Stimulated activated CD8-positive, alpha-beta memory T cell treated with anti-CD3 and anti-CD28 coated beads, Interleukin-4, amount 100 ng/mL, for 4 hours (primary cell): ENCODE measurements at regions not wholly inside any gene's neighbourhood (a gene's known extent, or its start where the extent isn't known, plus 50 kb on each side); places are given as distances from the start of the nearest gene placed in this dataset.

ENCODE experiments used
- DNase-seq, 2 donors: peaks; one replicate each; pipeline ENCODE4 v3.0.0-alpha.2; 2020; ENCODE audit warnings: low read depth in 2 of 2, low spot score in 1 of 2

DNA sequence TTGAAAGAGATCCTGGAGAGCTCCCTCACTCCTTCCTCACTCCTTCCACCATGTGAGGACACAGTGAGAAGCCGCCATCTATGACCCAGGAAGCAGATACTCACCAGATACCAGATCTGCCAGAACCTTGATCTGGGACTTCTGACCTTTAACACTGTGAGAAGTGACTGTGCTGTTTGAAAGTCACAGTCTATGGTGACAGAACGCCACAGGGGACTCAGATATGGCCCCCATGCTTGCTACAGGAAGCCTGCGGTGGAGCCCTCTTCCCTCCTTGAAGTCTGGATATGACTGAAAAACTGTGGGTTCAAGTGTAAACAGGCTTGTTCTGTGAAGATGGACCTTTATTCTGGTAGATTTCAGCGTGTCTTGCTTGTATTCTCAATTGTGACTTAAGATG is 297.8 kb downstream of the KLF6 start:
- no peak for DNase-seq

DNA sequence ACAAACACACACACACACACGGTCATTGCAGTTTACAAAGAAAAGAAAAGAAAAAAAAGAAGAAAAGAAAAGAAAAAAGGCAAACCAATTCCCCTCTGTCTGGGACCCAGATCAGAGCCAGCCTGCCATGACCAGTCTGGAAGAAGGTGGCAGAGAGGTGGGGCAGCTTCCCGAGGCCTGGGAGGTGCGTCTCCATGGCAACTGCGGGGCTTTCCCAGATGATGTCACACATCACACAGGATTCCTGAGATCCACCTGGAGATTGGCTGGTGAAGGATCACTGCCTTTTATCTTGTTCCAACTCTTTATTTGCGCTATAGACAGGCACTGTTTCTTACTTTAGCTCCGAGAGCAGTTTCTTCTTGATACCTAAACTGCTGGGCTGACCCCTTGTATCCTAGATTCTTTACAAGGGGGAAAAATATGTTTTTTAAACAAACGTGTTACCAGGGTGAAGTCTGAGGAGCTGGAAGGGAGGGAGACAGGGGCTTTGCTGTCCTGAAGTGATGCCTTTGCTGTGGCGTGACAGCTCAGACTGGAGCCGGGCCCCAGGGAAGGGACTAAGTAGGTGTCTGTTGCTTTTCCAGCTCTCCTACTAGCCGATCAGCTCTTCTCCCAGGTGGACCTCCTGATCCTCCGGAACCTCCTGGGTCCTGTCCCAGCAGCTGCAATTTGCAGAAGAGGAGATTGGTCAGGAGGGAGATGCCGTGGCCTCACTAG is 298.5 kb downstream of the KLF6 start:
- DNase-seq = no peak

DNA sequence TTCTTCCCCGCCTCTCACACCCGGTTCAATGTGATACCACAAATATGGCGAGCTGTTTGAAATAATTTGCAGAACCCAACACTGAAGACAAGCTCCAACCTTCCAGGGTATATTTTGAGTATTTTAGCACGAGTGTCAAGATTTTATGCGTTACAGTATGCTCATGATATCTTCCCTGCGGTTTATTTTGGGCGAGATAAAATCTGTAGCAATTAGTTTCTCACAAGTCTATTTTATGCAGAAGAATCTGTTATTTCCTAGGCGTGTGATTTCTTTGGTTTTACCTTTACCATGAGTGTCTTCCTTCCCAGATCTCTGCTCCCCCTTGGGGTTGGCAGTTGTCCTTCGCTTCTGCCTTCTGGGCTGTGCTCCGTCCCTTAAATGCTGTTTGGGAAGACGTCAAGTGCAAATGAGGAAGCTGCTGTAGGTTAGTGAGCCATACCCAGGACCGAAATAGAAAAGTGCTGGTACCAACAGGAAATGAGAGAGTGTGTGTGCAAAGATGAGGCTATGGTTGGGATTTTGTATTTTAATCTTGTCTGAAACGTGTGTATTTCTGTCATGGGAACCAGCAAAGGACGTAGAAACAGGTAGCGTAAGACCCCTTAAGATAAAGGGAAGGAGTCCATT is 299.8 kb downstream of the KLF6 start:
- no peak for DNase-seq

DNA sequence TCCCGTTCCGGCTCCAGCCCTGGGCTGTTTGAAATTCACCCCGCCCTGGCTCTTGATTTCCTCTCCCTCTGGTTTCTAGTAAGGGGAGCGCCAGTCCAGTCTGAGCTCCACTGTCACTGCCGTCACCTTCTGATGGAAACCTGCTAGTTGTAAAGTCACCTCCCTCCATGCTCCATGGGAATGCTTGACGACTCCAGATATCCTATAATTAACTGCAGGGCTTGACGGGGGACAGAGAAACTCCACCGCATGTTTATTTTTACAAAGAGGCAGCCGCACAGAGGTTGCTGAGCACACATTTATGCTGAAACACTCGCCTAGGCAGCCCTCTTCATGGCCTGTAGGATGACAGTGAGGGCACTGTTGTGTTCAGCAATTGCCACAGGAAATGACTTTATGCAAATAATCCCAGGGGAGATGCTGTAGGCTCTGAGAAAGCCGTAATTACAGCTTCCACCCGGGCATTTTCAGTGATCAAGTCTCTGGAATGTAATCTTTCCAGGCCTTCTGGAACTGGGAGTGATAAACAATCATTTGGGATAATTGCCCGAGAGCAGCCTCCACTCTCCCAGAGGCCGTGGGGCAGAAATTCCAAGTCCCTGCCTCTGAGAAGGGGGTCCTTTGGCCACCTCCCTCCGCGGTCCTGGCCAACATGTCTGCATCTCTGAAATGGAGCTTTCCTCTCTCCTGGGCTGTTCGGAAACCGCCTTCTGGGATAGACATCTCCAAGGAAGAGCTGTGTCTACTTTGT is 300.5 kb downstream of the KLF6 start:
- DNase-seq = no peak

DNA sequence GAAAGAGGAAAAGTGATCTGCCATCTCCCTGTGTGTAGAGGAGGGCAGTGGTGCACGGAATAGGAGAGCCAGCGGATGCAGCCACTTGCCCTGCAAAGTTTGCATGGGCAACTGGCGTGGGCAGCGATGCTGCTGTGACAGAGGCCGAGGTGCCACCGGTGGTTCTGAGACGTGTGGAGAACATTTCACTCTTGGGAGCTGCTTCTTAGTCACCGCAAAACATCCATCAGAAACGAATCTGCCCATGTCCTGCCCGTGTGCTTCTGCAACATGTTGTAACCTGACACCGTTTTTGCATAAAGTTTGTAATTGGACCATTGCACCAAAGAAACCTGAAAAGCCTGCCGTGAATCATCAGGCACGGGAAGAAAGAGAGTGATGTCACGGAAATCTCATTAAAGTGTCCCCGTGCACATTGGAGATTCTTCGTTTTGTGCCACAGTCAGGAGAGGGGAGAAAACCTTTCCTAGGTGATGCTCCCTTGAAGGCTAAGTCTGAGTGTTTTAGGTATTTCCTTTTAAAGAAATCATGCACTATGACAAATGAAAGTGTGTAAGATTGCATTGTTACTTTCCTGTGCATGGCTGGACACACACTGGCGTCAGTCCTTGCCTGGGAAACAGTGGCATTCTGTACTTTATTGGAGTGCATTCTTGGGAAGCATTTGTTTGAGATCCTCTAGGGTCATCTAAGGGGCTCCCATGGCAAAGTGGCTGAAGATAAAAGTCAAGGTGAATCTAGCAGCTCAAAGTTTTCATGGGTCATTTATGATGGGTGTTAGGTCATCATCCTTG is 302.6 kb downstream of the KLF6 start:
- no peak for DNase-seq

DNA sequence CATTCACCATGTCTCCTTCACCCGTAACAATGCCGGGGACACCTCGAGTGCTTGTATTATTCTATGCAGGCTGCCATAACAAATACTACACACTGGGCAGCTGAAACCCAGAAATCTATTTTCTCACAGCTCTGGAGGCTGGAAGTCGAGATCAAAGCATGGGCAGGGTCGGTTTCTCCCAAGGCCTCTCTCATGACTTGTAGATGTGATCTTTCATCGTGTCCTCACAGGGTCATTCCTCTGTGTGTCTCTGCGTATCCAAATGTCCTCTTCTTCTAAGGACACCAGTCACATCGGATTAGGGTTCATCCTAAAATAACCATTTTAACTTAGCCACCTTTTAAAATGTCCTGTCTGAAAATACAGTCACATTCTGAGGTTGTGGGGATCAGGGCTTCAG is 303.5 kb downstream of the KLF6 start:
- no peak for DNase-seq

DNA sequence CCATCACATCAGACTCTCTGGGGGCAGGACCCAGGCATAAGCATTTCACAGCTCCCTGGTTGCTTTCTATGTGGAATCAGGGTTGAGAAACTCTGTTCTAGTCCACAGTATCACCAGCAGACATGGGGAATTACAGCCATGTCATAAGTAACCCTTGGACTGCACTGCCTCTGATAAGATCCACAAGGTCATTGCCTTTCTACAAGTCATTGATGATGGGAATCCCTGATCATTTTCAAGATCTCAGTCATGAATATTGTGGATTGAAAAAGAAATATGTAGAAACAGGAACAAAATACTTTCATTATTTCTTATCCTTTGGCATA is 304.1 kb downstream of the KLF6 start:
- DNase-seq = no peak

DNA sequence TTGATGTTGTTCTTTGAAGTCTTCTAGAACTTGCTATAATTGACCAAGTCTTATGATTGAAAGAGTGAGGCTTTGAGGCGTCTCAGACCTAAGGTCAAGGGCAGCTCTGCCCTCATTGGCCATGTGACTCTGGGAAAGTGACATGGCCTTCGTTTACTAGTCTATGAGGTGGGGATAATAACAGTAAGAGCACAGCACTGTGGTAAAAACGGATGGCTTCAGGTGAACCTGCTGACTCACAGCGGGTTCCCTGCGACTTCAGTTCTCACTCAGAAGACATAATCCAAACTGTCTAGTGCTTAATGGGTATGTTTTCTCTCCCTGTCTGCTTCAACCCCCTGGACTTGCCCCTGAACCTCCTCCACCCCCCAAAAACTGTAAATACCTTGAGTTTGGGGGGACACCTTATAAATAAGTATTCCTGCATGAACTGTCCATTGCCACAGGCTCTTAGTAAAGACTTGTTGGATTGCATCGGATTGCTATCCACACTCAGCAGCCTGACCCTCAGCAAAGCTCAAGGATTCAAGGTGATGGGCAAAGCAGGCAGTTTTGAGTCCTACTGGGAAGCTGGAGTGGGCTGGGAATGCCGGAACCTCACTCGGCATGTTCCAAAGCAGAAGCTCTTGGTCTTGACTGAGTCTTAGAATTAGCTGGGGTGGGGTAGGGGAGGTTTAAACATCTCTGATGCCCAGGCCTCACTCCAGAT is 304.6 kb downstream of the KLF6 start:
- no peak for DNase-seq

DNA sequence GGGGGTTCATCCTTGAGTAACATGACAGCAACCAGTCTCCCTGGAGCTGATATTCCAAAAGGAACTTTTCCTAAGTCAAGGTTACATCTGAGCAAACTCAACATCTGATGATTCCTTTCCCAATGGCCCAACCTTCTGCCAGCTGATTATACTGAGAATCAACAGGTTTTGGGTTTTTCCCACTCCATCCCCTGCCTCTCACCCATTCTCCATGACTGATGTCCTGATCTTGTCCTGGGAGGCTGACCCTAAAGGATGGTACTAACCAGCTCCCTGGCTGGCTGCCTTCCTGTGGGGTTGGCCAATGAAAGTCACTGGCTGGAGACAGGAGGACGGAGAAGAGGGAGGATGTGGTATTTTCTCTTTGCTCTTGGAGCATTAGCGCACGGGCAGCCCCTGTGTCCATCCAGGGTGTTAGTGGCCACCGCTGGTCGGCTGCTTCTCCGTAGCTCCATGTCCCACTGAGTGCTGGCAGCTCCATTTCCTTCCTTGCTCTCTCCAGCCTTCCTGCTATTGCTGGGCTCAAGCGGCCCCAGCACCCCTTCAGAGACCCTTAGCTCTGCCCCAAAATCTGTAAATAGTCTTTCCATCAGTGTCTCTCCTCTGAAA is 306.2 kb upstream of the PITRM1 start:
- no peak for DNase-seq

DNA sequence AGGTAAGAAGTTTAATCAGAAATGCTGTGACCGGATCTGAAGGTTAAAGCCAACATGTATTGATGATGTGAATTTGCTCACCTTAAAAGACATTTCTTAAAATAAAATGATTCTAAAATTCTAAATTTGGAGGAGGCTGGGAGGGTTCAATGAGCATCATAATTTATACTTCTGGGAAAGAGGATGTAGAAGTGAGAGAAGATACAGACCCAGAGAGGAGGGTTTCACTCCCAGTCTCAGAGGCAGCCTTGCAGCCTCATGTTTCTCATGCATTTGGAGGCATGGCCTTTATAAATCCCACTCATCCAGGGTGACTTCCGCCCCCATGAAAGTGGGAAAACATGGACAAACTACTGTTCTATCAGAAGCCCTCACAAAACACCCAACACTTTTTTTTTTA is 305.6 kb upstream of the PITRM1 start:
- no peak for DNase-seq

DNA sequence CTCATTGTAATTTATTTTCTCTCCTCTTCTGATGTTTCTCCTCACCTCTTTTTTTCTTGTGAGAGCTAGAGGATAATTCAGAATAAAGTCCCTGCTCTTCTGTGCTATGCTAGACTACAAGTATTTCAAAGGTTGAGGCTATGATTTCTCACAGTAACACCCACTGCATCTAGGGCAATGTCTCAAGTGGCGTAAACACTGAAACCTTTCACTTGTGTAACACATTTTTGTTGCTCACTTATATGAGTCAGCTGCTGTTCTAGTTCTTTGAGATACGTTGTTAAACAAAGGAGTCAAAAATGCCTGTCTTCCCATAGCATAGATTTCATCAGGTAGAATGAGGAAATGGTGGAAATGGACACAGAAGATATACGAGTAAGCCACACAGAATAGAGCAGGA is 305.1 kb upstream of the PITRM1 start:
- no peak for DNase-seq

DNA sequence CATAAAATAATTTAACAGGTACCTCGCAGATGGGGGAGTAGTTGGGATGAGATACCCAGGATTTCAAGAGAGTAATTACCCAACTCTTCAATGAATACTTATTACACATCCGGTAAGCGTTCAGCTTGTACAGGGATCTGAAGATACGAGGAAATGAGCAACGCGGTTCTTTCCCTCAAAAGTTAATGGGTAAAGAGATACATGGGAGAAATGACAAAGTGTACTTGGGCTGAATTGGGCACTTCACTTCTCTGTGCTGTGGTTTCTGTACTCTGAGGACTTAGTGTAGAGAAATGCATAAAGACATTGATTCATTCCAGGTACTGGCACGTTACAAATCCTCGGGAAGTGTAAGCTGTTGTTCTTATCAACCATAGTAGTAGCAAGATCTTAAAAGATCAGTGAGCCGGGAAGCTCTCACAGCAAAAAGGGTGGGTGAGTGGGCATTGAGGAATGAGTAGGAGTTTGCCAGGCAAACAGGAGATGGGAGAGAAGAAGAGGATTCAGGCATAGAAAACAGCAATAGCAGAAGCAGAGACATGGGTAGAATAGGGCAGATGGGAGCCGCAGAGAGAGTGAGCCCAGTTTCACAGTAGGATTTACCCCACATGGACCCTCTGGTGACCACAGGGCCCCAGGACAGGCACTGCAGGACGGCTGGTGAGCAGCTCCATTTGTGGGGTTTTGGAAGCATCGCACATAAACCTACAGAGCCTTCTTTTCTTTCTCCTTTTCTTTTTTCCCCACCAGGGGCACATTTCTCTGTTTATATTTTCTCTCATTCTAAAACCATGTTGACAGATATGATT is 304.3 kb upstream of the PITRM1 start:
- DNase-seq = no peak

DNA sequence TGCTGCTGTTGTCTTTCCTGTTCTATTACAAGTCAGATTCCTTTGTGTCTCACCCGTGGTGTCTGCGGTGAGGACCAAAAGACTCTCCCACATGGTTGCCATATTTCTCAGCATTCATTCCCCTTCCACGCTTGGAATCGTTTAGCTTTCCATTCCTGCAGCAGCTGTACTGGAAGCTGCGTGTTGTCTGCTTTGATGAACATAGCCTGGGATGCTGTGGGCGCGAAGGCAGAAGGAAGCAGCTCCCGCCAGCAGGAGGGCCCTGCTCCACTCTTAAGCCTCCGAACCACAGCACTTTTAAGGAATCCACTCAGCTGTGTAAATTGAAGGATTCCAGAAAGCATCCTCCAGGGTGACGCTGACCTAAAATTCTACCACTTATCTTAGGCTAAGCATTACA is 303.6 kb upstream of the PITRM1 start:
- no peak for DNase-seq

DNA sequence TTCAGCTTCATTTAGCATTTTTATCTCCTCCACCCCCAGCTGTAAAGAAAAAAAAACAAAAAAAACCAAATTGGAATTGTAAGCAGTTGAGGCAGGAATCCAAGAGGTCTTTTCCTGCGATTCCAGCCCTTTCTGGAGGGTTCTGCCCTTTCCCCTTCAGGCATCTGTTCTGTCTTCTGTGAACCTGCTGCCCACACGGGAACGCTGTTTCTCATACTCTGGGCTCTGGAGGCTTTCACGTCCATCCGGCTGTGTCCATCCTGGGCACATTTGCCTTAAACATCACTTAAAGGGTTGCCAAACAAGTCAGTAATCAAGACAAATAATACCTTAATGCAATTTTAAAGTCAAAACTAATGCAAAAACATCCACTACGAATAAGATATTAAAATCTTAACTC is 302.8 kb upstream of the PITRM1 start:
- DNase-seq = no peak

DNA sequence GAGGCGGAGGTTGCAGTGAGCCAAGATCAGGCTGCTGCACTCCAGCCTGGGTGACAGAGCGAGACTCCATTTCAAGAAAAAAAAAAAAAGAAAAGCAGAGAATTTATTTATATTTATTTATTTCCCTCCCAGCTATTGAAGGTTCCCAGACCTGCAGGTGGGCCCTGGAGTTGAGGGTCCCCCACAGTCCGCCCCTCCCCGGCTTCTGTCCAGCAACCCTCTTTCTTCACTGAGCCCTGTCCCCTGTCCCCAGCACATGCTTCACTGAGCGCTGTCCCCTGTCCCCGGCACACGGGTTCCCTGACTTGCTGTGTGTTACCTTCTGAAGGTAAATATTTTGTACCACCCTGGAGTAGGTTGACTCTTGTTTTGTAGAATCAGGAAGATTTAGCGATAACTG is 301.7 kb upstream of the PITRM1 start:
- no peak for DNase-seq

DNA sequence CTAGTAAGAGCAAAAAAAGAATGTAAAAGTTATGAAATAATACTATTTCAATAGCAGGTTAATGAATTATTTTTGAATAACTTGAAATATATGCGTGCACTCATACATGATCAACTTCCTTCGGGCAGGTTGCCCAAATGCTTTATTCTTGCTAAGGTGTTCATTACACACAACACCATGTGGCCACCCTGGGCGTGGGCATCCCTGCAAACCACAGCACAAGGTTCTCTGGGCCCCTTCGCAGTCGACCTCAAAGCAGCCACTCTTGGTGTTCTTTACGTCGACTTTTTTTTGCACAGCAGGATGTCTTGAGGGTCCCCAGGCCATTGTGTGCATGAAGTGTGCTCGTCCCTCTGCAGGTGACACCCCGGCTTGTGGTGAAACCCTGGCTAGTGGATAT is 300.7 kb upstream of the PITRM1 start:
- DNase-seq = no peak

DNA sequence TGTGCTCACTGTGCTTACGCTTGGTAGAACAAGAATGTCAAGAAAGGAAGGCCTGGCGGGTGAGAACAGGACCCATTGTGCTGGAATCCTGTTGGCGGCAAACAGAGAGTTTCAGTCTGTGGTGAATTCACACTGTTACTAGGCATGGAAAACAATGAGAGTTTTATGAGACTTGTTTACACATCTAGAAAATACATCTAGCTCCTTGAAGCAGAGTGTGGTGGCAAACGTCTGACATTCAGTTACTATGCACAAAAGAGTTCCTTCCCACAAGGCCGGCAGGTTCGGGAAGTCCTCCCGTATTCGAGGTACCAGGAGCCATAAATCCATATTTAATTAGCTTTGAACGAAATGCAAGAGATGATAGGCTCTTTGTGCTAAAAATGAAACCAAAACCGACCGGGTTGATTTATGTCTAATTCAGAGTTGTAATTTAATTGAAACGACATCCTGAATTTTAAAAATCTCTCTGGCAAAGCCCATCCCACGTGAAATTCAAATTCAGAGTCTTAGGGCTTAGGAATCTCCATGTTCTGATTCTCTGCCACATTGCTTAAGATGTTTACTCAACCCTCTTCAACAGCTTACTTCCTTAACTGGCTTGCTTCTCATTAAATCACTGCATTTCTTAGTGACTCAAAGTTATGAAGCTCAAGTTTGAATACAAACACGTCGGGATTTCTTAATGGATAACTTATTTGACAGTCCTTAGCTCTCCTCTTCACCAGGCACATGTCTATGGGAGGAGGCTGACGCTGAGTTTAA is 299.9 kb upstream of the PITRM1 start:
- DNase-seq = no peak

DNA sequence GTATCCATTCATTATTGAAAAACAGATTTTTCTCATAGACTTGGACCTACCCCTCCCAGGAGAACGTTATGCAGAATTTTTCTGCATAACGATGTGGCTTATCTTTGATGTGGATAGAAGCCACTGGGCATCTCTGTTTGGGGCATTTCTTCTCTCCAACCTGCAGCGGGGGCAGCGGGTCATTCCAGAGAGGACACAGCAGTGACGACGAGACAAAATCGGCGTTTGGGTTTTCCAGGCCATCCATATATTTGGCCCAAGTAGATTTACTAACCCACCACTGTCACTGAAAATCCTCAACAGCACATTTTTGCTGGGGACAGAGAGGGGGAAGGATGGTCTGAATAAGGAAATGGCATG is 299.3 kb upstream of the PITRM1 start:
- DNase-seq = no peak

DNA sequence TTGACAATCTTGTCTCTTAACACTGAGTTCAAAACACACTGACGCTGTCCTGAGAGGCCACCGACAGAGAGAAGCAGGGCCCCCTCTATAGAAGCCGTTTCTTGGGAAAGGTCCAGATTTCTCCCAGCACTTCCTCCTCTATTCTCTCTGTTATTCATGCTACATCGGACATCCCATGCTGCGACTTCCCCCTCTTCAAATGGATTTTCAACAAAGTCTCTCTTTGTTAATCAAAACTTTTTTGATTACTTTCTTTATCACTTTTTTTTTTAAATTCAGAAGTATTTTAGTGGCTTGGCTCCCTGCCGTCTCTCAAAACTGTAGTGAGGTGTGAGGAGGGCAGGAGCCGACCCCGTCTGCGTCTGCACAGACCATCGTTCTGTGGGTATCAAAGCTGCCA is 298.9 kb upstream of the PITRM1 start:
- DNase-seq = no peak
